ENCODE measurements at regions not wholly inside any gene's neighbourhood (a gene's known extent, or its start where the extent isn't known, plus 50 kb on each side); places are given as distances from the start of the nearest gene placed in this dataset.
"Not testable (repeated sequence)": the region's sequence is repeated elsewhere in the genome, so short reads cannot be mapped to it uniquely, and the experiment has no call there.

DNA sequence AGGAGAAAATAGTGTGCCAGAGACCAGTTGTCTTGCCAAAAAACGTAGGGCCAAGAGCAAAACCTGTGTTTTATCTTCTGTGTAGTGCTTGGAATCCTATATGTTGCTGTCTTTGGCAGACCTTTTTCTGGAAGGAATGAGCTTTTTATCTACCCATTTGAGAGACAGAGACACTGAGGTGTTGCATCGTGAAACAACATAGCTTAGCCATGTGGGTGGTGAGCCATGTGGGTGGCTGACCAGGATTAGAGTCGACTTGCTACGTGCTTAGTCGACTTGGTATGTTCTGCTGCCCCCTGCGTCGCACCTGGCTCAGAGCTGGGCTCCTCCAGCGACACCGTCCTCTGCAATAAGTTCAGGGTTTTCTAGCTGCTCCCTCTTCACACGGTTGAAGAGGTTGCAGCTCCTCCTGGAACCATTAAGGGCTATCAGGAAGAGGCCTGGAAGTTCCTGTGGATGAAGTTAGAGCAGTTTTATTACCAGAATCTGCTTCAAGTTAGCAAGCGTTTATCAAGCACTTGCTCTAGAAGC lies 175.8 kb downstream of the SH2D4B start:
- no peaks in the 10 kb centered on the region for H3K9me3 Mint-ChIP-seq (ENCODE audit: unreplicated experiment)
- H3K27ac Mint-ChIP-seq (ENCODE audit: unreplicated experiment) = no peak overlapping the region
- no peak overlapping the region for H3K4me3 Mint-ChIP-seq (ENCODE audit: unreplicated experiment)
- TF ChIP-seq, protein P1, sequence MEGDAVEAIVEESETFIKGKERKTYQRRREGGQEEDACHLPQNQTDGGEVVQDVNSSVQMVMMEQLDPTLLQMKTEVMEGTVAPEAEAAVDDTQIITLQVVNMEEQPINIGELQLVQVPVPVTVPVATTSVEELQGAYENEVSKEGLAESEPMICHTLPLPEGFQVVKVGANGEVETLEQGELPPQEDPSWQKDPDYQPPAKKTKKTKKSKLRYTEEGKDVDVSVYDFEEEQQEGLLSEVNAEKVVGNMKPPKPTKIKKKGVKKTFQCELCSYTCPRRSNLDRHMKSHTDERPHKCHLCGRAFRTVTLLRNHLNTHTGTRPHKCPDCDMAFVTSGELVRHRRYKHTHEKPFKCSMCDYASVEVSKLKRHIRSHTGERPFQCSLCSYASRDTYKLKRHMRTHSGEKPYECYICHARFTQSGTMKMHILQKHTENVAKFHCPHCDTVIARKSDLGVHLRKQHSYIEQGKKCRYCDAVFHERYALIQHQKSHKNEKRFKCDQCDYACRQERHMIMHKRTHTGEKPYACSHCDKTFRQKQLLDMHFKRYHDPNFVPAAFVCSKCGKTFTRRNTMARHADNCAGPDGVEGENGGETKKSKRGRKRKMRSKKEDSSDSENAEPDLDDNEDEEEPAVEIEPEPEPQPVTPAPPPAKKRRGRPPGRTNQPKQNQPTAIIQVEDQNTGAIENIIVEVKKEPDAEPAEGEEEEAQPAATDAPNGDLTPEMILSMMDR (IDR thresholded peaks at IDR 0.05; ENCODE audit: unreplicated experiment) = no peak
- peaks cover 7% of the 10 kb centered on the region for H3K4me1 Mint-ChIP-seq (ENCODE audit: unreplicated experiment)
- H3K36me3 Mint-ChIP-seq (ENCODE audit: low read depth, unreplicated experiment) = no peaks in the 10 kb centered on the region
- no peak for DNase-seq (ENCODE audit: low spot score)
- no peaks in the 10 kb centered on the region for H3K27me3 Mint-ChIP-seq (ENCODE audit: unreplicated experiment)

DNA sequence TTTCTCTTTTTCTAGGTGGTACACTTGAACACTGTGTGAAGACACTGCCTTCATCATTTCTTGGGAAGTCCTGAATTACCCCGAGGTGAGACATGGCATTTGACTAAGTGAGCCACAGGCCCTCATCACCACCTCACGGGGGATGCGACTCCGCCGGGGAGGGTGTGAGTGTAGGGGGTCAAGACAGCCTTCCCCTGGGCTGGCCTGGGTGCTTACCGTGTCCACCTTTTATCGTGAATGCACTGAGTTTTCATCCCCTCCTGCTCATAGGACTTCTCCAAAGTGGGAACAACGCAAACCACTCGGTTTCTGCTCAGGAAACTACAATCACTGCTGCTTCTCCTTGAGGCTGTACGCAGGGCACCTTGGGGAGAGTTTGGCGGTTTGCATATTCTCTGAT lies 176.9 kb downstream of the SH2D4B start:
- TF ChIP-seq, protein P1 (IDR thresholded peaks at IDR 0.05; ENCODE audit: unreplicated experiment) = no peak
- Mint-ChIP-seq H3K4me3 (ENCODE audit: unreplicated experiment) (no peak overlapping the region), H3K27me3 (ENCODE audit: unreplicated experiment) (no peaks in the 10 kb centered on the region), H3K27ac (ENCODE audit: unreplicated experiment) (no peak overlapping the region), H3K36me3 (ENCODE audit: low read depth, unreplicated experiment) (no peaks in the 10 kb centered on the region), H3K9me3 (ENCODE audit: unreplicated experiment) (no peaks in the 10 kb centered on the region), H3K4me1 (ENCODE audit: unreplicated experiment) (peaks cover 6% of the 10 kb centered on the region)
- no peak for DNase-seq (ENCODE audit: low spot score)

DNA sequence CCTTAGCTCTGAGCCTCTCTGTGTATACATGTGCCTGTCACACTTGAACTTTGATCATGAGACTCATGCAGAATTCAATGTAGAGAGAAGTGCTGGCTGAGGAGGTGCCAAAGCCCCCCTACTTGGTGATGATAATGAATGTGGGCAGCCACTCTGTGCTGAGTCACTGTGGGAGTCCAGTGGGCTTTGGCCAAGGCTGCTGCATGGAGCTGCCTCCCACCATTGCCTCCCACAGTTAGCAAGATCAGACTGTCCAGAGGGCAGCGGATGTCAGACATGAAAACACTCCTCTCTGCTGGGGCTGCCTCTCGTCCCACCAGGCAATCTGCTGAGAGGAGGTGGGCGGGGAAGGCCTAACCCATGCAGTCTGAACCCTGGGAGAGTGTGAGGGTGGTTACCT lies 180.3 kb downstream of the SH2D4B start:
- TF ChIP-seq, protein P1 (IDR thresholded peaks at IDR 0.05; ENCODE audit: unreplicated experiment) = no peak
- Mint-ChIP-seq H3K9me3 (ENCODE audit: unreplicated experiment) (no peaks in the 10 kb centered on the region), H3K27me3 (ENCODE audit: unreplicated experiment) (no peaks in the 10 kb centered on the region), H3K27ac (ENCODE audit: unreplicated experiment) (no peak overlapping the region), H3K4me1 (ENCODE audit: unreplicated experiment) (no peaks in the 10 kb centered on the region), H3K36me3 (ENCODE audit: low read depth, unreplicated experiment) (no peaks in the 10 kb centered on the region), H3K4me3 (ENCODE audit: unreplicated experiment) (no peak overlapping the region)
- DNase-seq (ENCODE audit: low spot score) = no peak

DNA sequence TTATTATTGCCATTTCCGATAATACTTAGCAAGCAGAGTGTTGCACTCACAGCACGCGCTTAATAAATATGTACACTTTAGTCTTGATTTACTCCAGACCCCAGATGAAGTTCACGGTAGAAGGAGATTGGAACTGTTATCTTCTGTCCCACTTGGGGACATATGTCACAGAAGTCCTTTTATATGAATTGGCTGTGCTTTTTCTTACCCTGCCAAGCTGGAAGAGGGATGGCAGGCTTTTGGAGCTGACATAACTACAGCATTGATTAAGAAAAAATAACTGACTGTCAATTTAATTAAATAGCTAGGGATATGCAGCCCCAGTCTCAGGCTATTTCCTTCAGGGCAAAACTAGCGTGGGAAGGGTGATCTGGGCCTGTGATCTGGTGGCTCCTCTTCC lies 182.2 kb downstream of the SH2D4B start:
- Mint-ChIP-seq H3K4me1 (ENCODE audit: unreplicated experiment) (no peaks in the 10 kb centered on the region), H3K36me3 (ENCODE audit: low read depth, unreplicated experiment) (no peaks in the 10 kb centered on the region), H3K27me3 (ENCODE audit: unreplicated experiment) (no peaks in the 10 kb centered on the region), H3K9me3 (ENCODE audit: unreplicated experiment) (no peaks in the 10 kb centered on the region), H3K4me3 (ENCODE audit: unreplicated experiment) (no peak overlapping the region), H3K27ac (ENCODE audit: unreplicated experiment) (no peak overlapping the region)
- TF ChIP-seq, protein P1 (IDR thresholded peaks at IDR 0.05; ENCODE audit: unreplicated experiment) = no peak
- DNase-seq (ENCODE audit: low spot score) = no peak

DNA sequence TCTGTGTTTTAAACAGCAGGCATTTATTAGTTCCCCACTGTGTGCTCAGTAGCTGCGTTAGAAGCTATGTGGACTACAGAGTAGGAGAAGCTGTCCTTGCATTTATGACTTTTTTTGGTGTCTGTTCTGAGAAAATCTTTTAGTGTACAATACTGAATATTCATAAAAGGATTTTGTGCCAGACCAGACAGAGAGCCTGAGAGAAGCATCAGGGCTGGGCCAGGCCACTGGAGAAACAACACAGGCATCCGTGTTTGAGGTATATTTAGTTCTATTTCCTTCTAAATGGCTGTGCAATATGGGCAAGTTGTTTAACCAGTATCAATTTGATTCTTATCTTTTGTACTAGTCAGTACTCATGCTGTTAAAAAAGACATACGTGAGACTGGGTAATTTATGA lies 182.8 kb downstream of the SH2D4B start:
- H3K27me3 Mint-ChIP-seq (ENCODE audit: unreplicated experiment) = no peaks in the 10 kb centered on the region
- H3K27ac Mint-ChIP-seq (ENCODE audit: unreplicated experiment) = no peak overlapping the region
- no peaks in the 10 kb centered on the region for H3K36me3 Mint-ChIP-seq (ENCODE audit: low read depth, unreplicated experiment)
- TF ChIP-seq, protein P1 (IDR thresholded peaks at IDR 0.05; ENCODE audit: unreplicated experiment) = no peak
- H3K9me3 Mint-ChIP-seq (ENCODE audit: unreplicated experiment) = no peaks in the 10 kb centered on the region
- no peaks in the 10 kb centered on the region for H3K4me1 Mint-ChIP-seq (ENCODE audit: unreplicated experiment)
- DNase-seq (ENCODE audit: low spot score) = no peak
- no peak overlapping the region for H3K4me3 Mint-ChIP-seq (ENCODE audit: unreplicated experiment)

DNA sequence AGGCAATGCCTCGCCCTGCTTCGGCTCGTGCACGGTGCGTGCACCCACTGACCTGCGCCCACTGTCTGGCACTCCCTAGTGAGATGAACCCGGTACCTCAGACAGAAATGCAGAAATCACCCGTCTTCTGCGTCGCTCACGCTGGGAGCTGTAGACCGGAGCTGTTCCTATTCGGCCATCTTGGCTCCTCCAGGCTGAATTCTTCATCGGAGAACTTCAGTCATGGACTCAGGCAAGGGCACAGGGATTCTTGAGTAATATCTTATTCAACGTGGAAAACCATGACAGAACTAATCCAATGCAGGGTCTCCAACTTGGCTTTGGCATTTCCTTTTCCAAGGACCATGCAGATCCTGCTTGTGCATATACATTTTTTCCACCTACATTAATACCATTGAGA lies 190.7 kb downstream of the SH2D4B start:
- H3K27me3 Mint-ChIP-seq (ENCODE audit: unreplicated experiment); H3K27ac Mint-ChIP-seq (ENCODE audit: unreplicated experiment); H3K4me3 Mint-ChIP-seq (ENCODE audit: unreplicated experiment); H3K9me3 Mint-ChIP-seq (ENCODE audit: unreplicated experiment); DNase-seq (ENCODE audit: low spot score); H3K4me1 Mint-ChIP-seq (ENCODE audit: unreplicated experiment); H3K36me3 Mint-ChIP-seq (ENCODE audit: low read depth, unreplicated experiment): not testable (repeated sequence)
